ENCODE measurements at regions not wholly inside any gene's neighbourhood (a gene's known extent, or its start where the extent isn't known, plus 50 kb on each side); places are given as distances from the start of the nearest gene placed in this dataset.

DNA sequence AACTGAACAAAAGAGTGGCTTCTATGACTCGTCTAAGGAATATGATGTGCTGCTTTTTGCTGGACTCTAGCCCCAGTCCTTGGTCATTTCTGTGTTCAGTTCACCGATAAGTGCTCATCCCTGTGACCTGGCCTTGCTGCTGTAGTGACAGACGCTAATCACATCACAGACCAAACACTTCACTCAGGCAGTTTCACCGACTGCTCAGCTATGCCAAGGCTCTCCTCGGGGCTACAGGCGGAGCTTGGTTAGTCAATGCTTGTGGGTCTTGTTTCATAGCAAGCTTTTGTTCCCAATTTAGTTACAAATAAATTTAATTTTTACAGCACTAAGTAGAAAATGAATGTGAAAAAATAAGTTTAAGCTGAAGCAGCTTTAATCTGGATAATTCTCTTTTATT lies 190.8 kb upstream of the PRKCQ start:
- TF ChIP-seq CTCF (IDR thresholded peaks at IDR 0.05; ENCODE audit: insufficient read depth, missing control alignments), result no peak
- FAIRE-seq, result no peak

DNA sequence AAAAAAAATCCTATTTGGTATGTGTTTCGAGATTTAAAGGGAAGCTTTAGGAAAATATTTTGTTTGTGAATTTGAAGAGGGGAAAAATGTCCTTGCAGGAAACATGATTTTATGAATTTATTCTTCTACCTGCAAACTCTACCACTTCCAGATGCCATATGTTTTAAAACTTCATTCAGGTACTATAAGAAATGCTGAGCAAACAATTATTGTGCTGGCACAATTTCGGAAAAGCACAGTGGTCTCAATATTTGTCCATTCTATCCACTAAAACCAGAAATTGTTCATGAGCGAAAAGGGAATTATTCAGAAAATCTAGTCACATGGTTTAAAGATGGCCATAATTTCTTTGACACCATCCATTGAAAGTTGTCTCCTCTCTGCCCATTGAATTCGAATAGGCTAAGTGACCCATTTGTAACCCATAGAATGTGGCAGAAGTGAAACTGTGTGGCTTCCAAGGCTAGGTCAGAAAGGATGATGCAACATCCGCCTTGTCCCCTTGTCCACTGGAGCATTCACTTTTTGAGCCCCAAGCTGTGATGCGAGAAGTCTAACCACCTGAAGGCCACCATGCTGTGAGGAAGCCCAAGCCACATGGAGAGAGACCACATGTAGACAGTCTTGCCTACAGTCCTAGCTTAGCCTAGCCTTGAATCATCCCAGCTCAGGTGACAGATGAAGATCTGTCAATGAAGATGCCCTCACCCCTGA lies 189.8 kb upstream of the PRKCQ start:
- TF ChIP-seq CTCF (IDR thresholded peaks at IDR 0.05; ENCODE audit: insufficient read depth, missing control alignments), result no peak
- no peak for FAIRE-seq
- no peak for DNase-seq (ENCODE audit: insufficient read length, low spot score)

More for the DNA sequence above, 190.8 kb upstream of the PRKCQ start:
- DNase-seq (ENCODE audit: insufficient read length, low spot score), result no peak

GRCh38 chr10:6766131-6766801 lies 186.2 kb upstream of the PRKCQ start:
- DNase-seq (ENCODE audit: insufficient read length, low spot score) (no peak), FAIRE-seq (no peak)
- TF ChIP-seq CTCF (IDR thresholded peaks at IDR 0.05; ENCODE audit: insufficient read depth, missing control alignments), result no peak

- TF ChIP-seq CTCF (IDR thresholded peaks at IDR 0.05; ENCODE audit: insufficient read depth, missing control alignments), result no peak
These were observed 183.3 kb upstream of the PRKCQ start for GRCh38 chr10:6763423-6763822.

GRCh38 chr10:6763001-6763400 lies 182.9 kb upstream of the PRKCQ start:
- FAIRE-seq, result no peak
- no peak for TF ChIP-seq CTCF (IDR thresholded peaks at IDR 0.05; ENCODE audit: insufficient read depth, missing control alignments)
- no peak for DNase-seq (ENCODE audit: insufficient read length, low spot score)

More at GRCh38 chr10:6763423-6763822, 183.3 kb upstream of the PRKCQ start:
- no peak for DNase-seq (ENCODE audit: insufficient read length, low spot score)
- no peak for FAIRE-seq

DNA sequence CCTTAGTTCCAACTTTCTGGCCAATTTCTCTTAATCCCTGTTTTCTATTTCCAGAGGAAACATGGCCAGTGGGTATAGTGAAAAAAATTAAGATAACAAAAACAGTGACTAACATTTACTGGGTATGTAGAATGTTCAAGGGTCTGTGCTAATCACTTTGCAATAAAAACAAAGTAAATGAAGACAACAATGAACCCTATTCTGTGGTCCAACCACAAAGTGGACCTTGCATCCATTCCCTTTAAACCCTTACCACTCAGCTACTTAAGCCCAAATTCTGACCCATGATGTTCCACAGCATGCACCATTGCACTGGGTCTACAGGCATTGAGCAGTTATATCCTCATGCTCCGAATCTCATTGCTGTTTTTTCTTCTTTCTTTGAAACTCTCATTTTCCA lies 179.9 kb upstream of the PRKCQ start:
- DNase-seq (ENCODE audit: insufficient read length, low spot score) (no peak), FAIRE-seq (no peak)
- no peak for TF ChIP-seq CTCF (IDR thresholded peaks at IDR 0.05; ENCODE audit: insufficient read depth, missing control alignments)

- no peak for TF ChIP-seq CTCF (IDR thresholded peaks at IDR 0.05; ENCODE audit: insufficient read depth, missing control alignments)
- DNase-seq (ENCODE audit: insufficient read length, low spot score), result no peak
- FAIRE-seq, result no peak
These were observed 177.1 kb upstream of the PRKCQ start for GRCh38 chr10:6757158-6757557.

Data from D721Med (cell line).